GM20000 (cell line): ENCODE measurements at regions not wholly inside any gene's neighbourhood (a gene's known extent, or its start where the extent isn't known, plus 50 kb on each side); places are given as distances from the start of the nearest gene placed in this dataset.

Experiments
- DNase-seq: peaks from one replicate; pipeline ENCODE4 v3.0.0; 2012; ENCODE audit warnings: low spot score
- CTCF ChIP-seq: IDR thresholded peaks from 2 replicates; pipeline ENCODE4 v1.5.1; 2012; ENCODE audit warnings: mild to moderate bottlenecking, control low read depth; ENCODE audit errors: extremely low read depth, missing control alignments

DNA sequence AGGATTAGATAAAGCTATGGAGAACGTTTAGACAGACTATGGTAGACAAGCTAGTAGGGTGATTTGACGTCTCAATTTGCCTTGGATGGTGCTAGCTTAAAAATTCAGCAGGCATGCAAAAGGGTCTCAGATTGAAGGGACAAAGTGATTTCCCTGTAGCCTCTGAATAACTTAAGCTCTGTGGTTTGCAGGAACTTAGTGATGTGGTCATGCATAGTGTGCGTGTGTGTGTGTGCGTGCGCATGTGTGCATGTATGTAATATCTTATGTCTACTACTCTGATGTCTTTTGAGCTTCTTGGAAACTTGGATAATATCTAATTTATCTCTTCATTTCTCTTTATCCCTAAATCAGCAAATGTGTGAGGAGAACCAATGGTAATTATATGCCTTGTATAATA, 183.6 kb upstream of the TNC start:
- DNase-seq, result no peak
- no peak for TF ChIP-seq CTCF

- no peak for DNase-seq
- no peak for TF ChIP-seq CTCF
Observed at GRCh38 chr9:115305543-115305942, 187.6 kb upstream of the TNC start.

DNA sequence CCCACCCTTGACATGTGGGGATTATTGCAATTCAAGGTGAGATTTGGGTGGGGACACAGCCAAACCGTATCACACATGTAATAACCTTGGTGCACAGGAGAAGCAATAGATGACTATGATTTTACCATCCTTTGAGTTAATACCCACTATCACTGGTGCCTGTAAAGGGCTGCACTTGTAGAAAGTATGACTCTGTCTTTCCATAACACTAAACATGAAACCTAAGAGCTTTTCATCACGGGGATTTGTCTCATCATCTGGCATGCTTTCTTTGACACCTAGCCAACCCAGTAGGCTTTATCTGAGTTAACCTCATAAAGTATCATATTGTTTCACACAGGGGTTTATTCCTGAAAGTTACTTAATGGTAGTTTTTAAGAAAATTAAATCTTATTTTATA, 188.9 kb upstream of the TNC start:
- TF ChIP-seq CTCF, result no peak

GRCh38 chr9:115313545-115313944, 195.6 kb upstream of the TNC start:
- DNase-seq, result no peak
- TF ChIP-seq CTCF, result no peak

More for the DNA sequence above, 188.9 kb upstream of the TNC start:
- no peak for DNase-seq

DNA sequence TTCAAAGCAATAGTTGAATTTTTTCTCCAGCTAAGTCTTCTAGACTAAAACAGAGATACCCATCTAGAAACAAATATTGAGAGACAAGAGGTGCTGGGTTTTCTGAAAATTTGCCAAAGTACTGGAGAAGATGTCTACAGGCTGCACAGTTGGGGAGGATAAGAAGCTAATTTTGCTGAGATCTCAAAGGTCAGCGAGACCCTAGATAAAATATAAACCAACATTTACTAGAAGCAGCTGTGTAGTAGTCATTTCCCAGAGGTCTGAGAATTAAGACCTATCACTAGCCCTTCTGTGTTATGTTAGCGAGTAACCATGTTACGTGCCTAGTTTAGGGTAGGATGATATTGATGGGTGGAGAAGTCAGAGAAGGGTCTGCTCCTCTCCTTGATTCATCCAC, 208.5 kb upstream of the TNC start:
- no peak for TF ChIP-seq CTCF
- DNase-seq, result no peak

DNA sequence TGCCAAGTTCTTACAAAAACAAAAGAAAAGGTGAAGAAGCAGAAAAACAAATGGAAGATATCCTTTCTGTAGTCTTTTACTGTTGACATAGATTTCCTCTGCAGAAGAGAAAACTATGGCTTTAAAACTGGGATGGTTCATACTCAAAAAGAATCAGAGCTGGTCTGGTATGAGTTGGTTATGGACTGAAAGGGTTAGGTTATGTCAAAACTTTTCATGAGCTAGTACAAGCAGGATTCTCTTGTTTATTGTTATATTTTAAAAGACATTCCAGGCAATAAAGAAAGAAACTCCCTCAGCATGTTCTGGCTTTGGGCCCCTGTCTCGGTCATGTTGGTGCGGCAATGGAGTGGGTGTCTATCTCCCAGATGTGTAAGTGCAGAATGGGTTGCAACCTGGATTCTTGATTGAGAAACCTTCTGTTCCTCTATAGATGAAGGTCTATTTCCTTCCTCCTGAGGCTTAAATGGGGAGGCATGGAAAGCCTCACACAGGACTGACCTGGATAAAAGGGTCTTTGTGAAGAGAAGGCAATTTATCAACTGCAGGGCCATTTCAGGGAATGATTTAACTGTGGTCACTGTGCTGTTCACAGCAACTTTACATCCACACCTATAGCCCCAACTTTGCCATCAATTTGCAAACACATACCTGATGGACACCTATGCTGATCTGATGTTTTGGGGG, 209.6 kb upstream of the TNC start:
- no peak for TF ChIP-seq CTCF

DNA sequence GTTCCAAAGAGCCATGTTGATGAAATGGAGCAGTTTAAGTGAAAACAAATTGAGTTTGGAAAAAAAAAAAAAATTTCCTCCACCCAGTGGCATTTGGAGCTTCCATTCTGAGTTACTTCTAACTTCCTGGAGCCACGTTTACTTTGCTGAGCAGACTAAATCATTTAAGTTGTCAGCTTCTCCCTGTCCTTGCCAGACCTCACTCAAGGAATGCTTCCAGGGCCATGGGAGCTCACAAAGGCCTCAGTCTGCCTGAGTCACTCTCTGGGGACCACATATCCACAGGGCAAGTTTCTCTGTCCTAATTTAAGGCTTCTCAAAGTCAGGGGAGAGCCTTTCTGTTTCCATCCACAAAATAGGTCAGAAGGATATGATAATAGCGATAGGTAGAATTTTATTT, 210.3 kb upstream of the TNC start:
- TF ChIP-seq CTCF, result no peak
- no peak for DNase-seq

More for the DNA sequence above, 209.6 kb upstream of the TNC start:
- DNase-seq, result no peak
